HEK293 (cell line): ENCODE measurements at regions not wholly inside any gene's neighbourhood (a gene's known extent, or its start where the extent isn't known, plus 50 kb on each side); places are given as distances from the start of the nearest gene placed in this dataset.

Experiments used
- YY1 ChIP-seq: fragments of 450-650 bp; formaldehyde crosslinking; IDR thresholded peaks from 2 replicates; pipeline ENCODE4 v1.5.1; 2018; ENCODE audit warnings: missing biosample characterization, missing genetic modification characterization
- ZNF114 ChIP-seq: fragments of 450-650 bp; formaldehyde crosslinking; IDR thresholded peaks from 2 replicates; pipeline ENCODE4 v1.5.0; 2017; ENCODE audit warnings: missing biosample characterization, missing genetic modification characterization
- ZNF610 ChIP-seq: fragments of 450-650 bp; formaldehyde crosslinking; IDR thresholded peaks from 2 replicates; pipeline ENCODE4 v1.5.1; 2016; ENCODE audit warnings: missing biosample characterization, missing genetic modification characterization, borderline replicate concordance
- ZNF777 ChIP-seq: fragments of 450-650 bp; formaldehyde crosslinking; IDR thresholded peaks from 2 replicates; pipeline ENCODE4 v1.5.1; 2017; ENCODE audit warnings: missing biosample characterization, missing genetic modification characterization, borderline replicate concordance
- TF ChIP-seq, protein P1 (sequence below): fragments of 450-650 bp; formaldehyde crosslinking; IDR thresholded peaks from 2 replicates; pipeline ENCODE4 v1.5.1; 2016; ENCODE audit warnings: missing biosample characterization, missing genetic modification characterization
- TF ChIP-seq, protein P2 (sequence below): fragments of 450-650 bp; formaldehyde crosslinking; IDR thresholded peaks from 2 replicates; pipeline ENCODE4 v1.5.1; 2016; ENCODE audit warnings: missing biosample characterization, missing genetic modification characterization

DNA sequence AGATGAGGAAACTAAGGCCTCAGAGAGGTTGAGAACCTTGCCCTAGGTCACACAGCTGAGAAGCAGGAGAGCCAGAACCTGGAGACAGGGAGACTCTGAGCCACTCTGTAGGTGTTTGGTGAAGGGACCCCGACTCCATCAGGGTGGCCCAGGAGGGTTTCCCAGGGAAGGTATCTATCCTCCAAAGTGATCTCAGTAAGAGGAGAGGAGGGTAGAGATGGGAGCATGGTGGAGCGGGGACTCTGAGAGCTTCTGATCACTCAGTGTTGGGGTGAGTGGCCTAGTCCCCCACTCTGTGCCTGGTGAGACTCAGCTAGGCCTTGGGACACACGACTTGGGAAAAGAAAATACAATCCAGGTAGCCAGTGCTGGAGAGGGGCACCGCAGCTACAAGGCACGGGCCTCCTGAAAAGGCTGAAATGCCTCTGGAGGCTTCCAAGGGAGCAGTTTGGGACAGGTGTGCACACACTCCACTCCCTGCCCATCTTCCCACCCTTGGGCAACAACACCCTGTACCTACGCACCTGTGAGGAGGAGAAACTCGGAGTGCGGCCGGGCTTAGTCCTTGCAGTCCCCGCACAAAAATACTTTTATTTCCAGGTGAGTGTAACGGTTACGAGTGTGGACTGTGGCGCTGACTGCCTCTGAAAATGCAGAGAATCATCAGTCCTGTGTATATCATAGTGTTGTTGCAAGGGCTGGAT is 80.8 kb downstream of the CAMK2N1 start:
- no peak for TF ChIP-seq ZNF610 (tag by site-specific recombination)
- TF ChIP-seq, protein P1, sequence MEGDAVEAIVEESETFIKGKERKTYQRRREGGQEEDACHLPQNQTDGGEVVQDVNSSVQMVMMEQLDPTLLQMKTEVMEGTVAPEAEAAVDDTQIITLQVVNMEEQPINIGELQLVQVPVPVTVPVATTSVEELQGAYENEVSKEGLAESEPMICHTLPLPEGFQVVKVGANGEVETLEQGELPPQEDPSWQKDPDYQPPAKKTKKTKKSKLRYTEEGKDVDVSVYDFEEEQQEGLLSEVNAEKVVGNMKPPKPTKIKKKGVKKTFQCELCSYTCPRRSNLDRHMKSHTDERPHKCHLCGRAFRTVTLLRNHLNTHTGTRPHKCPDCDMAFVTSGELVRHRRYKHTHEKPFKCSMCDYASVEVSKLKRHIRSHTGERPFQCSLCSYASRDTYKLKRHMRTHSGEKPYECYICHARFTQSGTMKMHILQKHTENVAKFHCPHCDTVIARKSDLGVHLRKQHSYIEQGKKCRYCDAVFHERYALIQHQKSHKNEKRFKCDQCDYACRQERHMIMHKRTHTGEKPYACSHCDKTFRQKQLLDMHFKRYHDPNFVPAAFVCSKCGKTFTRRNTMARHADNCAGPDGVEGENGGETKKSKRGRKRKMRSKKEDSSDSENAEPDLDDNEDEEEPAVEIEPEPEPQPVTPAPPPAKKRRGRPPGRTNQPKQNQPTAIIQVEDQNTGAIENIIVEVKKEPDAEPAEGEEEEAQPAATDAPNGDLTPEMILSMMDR (tag by site-specific recombination), result no peak
- TF ChIP-seq, protein P2, sequence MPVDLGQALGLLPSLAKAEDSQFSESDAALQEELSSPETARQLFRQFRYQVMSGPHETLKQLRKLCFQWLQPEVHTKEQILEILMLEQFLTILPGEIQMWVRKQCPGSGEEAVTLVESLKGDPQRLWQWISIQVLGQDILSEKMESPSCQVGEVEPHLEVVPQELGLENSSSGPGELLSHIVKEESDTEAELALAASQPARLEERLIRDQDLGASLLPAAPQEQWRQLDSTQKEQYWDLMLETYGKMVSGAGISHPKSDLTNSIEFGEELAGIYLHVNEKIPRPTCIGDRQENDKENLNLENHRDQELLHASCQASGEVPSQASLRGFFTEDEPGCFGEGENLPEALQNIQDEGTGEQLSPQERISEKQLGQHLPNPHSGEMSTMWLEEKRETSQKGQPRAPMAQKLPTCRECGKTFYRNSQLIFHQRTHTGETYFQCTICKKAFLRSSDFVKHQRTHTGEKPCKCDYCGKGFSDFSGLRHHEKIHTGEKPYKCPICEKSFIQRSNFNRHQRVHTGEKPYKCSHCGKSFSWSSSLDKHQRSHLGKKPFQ (tag by site-specific recombination), result no peak
- no peak for TF ChIP-seq ZNF114 (tag by site-specific recombination)
- TF ChIP-seq YY1 (tag by site-specific recombination), result no peak
- TF ChIP-seq ZNF777 (tag by site-specific recombination), result no peak
